Uterus (tissue), 3 donors: ENCODE measurements at regions not wholly inside any gene's neighbourhood (a gene's known extent, or its start where the extent isn't known, plus 50 kb on each side); places are given as distances from the start of the nearest gene placed in this dataset.

ENCODE experiments used
- DNase-seq, 2 donors: peaks; one replicate each; pipeline ENCODE4 v3.0.0-alpha.2; 2019 to 2020
- H3K27ac ChIP-seq, 2 donors: fragments of 200-600 bp; sonication (generic); 1 replicate in 1 of 2; 2 replicates in 1 of 2; pipeline ENCODE4 v1.5.1; 2016 to 2018
- H3K27me3 ChIP-seq, 2 donors: fragments of 200-600 bp; sonication (generic); one replicate each; pipeline ENCODE4 v1.5.1; 2018 to 2019; ENCODE audit warnings: control low read depth in 1 of 2
- H3K36me3 ChIP-seq, 2 donors: fragments of 200-600 bp; sonication (generic); one replicate each; pipeline ENCODE4 v1.5.1; 2019; ENCODE audit warnings: control low read depth in 1 of 2
- H3K4me1 ChIP-seq, 2 donors: fragments of 200-600 bp; sonication (generic); one replicate each; pipeline ENCODE4 v1.5.1; 2018 to 2019; ENCODE audit warnings: control low read depth in 1 of 2
- H3K4me3 ChIP-seq, 2 donors: fragments of 200-600 bp; sonication (generic); 1 replicate in 1 of 2; 2 replicates in 1 of 2; pipeline ENCODE4 v1.5.1; 2018 to 2019; ENCODE audit warnings: mild to moderate bottlenecking in 1 of 2
- H3K9me3 ChIP-seq, 2 donors: fragments of 200-600 bp; sonication (generic); one replicate each; pipeline ENCODE4 v1.5.1; 2019; ENCODE audit warnings: control low read depth in 1 of 2
- CTCF ChIP-seq, 4 experiments: fragments of 200-600 bp in 2 of 4; fragments of 450-650 bp in 2 of 4; sonication (generic) in 2 of 4; IDR thresholded peaks; one replicate each; pipeline ENCODE4 v1.5.1; 2016 to 2019; ENCODE audit warnings: antibody characterized with exemption in 4 of 4, mild to moderate bottlenecking in 2 of 4, moderate library complexity in 1 of 4
- POLR2A ChIP-seq, 2 donors: fragments of 450-650 bp; IDR thresholded peaks; one replicate each; pipeline ENCODE4 v1.6.1; 2016; ENCODE audit warnings: antibody characterized with exemption in 2 of 2, mild to moderate bottlenecking in 1 of 2, moderate library complexity in 1 of 2
- intact Hi-C: fragments of 100-400 bp; cut with DNase I; formaldehyde crosslinking; loops from one replicate; pipeline ENCODE4 v1.15.1; 2023; ENCODE audit warnings: low total_unique reads
- donor health status: DM: yes; HTN: yes; CAD: no.

DNA sequence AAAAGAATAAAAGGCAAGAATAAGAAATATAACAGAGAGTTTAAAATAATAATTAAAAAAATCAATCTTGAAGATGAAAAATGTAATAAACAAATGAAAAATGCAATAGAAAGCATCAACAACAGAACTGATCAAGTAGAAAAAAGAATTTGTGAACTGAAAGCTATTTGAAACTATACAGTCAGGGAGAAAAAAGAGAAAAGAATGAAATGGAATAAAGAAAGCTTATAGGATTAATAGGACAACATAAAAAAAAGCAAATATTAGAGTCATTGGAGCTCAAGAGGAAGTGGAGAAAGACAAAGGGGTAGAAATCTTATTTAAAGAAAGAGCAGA, 126.8 kb upstream of the RPL34 start:
- TF ChIP-seq CTCF (IDR thresholded peaks at IDR 0.05) (no peak), POLR2A (IDR thresholded peaks at IDR 0.05) (no peak)

DNA sequence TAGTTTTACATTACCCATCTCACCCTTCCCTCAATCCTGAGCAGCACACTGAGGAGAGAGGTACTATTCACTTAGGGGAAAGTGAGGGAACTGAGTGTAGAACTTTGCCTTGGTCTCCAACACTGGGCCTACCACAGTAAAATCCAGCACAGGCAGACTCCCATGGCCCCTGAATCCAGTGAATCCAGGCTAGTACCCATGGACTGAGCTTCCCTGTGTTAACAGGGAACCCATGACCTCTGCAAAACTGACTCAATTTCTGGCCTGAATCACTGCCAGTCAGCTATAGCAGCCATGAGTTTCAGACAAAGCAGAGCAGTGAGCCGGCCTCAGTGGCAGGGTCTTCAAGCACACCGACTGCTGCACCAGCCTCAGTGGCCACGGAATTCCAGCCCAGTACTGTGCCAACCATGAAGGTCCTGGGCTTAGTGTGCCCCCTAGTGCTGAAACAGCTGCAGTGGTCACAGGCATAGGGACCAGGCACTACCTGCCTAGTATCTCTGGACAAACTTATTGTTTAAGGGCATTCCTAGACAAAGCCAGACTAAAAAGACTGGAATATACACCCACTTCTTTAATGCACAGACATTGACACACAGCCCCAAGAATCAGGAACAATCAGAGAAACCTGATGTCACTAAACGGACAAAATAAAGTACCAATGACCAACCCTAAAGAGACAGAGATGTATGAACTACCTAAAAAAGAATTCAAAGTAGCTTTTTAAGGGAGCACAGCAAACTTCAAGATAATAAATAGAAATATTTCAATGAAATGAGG, 127.4 kb upstream of the RPL34 start:
- peaks cover 0 to 5% of the 10 kb centered on the region in 2 donors for H3K9me3 ChIP-seq
- H3K36me3 ChIP-seq, result no peaks in the 10 kb centered on the region
- H3K27me3 ChIP-seq, result no peaks in the 10 kb centered on the region
- H3K4me3 ChIP-seq, result no peak overlapping the region
- intact Hi-C loops, result no loop called here
- DNase-seq, result no peak
- no peaks in the 10 kb centered on the region for H3K4me1 ChIP-seq
- no peak for TF ChIP-seq POLR2A (IDR thresholded peaks at IDR 0.05)
- TF ChIP-seq CTCF (IDR thresholded peaks at IDR 0.05), result no peak
- no peak overlapping the region for H3K27ac ChIP-seq

More for the DNA sequence above, 126.8 kb upstream of the RPL34 start:
- no peaks in the 10 kb centered on the region for H3K27me3 ChIP-seq
- no peaks in the 10 kb centered on the region for H3K4me1 ChIP-seq
- no peak for DNase-seq
- intact Hi-C loops, result no loop called here
- H3K4me3 ChIP-seq, result no peak overlapping the region
- H3K27ac ChIP-seq, result no peak overlapping the region
- H3K9me3 ChIP-seq, result peaks cover 0 to 5% of the 10 kb centered on the region in 2 donors
- no peaks in the 10 kb centered on the region for H3K36me3 ChIP-seq

DNA sequence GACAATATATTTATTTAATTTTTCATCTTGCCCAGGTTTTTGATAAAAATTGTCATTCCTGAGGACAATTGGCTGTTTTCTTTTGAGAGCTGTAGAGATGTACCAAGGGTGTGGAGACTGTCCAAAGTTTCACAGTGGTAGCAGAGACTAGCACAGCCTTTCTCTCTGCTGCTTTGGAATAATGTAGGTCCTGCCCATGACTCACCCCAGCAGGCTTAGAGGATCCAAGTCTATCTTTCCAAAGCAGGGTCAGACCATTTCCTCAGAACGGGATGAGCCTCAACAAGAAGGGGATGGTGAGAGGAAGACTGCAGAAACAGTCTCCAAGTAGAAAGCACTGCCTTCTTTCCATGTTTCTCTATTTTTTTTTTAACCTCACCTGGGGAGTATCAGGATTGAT, 131.5 kb upstream of the RPL34 start:
- H3K27me3 ChIP-seq, result no peaks in the 10 kb centered on the region

DNA sequence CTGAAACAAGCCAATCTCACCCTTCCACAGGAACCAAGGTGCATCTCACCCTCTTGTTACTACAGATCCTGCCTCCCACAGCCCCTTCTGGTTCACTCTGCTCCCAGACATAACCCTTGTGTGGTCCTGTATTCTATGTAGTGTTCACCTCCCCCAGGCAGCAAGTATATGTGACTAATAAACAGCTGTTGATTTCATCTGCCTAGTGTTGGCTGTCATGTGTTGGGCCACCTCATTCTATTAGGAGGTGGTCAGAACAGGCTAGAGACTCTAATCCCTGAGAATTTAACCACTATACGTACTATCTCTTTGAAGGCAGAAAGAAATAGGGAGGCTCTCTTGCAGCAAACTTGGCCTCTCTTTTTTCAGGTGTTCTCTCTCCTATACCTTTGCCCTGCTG, 134.3 kb upstream of the RPL34 start:
- no peak for TF ChIP-seq CTCF (IDR thresholded peaks at IDR 0.05)
- no peak for TF ChIP-seq POLR2A (IDR thresholded peaks at IDR 0.05)

More for the DNA sequence above, 131.5 kb upstream of the RPL34 start:
- no peak overlapping the region for H3K27ac ChIP-seq
- no peak overlapping the region for H3K4me3 ChIP-seq
- no peak for DNase-seq
- intact Hi-C loops, result no loop called here
- TF ChIP-seq CTCF (IDR thresholded peaks at IDR 0.05) (no peak), POLR2A (IDR thresholded peaks at IDR 0.05) (no peak)
- no peaks in the 10 kb centered on the region for H3K4me1 ChIP-seq
- H3K36me3 ChIP-seq, result no peaks in the 10 kb centered on the region
- no peaks in the 10 kb centered on the region for H3K9me3 ChIP-seq

GRCh38 chr4:108484187-108484586, 136.2 kb upstream of the RPL34 start:
- no peak for TF ChIP-seq CTCF (IDR thresholded peaks at IDR 0.05)
- TF ChIP-seq POLR2A (IDR thresholded peaks at IDR 0.05), result no peak
- Histone ChIP-seq H3K4me1 (no peaks in the 10 kb centered on the region), H3K27ac (no peak overlapping the region), H3K9me3 (no peaks in the 10 kb centered on the region), H3K4me3 (no peak overlapping the region), H3K36me3 (no peaks in the 10 kb centered on the region), H3K27me3 (no peaks in the 10 kb centered on the region)
- intact Hi-C loops, result no loop called here
- no peak for DNase-seq

More for the DNA sequence above, 134.3 kb upstream of the RPL34 start:
- H3K4me3 ChIP-seq, result no peak overlapping the region
- H3K27me3 ChIP-seq, result no peaks in the 10 kb centered on the region
- H3K36me3 ChIP-seq, result no peaks in the 10 kb centered on the region
- no peak for DNase-seq
- no peak overlapping the region for H3K27ac ChIP-seq
- intact Hi-C loops, result no loop called here
- H3K9me3 ChIP-seq, result no peaks in the 10 kb centered on the region
- H3K4me1 ChIP-seq, result no peaks in the 10 kb centered on the region
